GM21447 (cell line): ENCODE measurements at regions not wholly inside any gene's neighbourhood (a gene's known extent, or its start where the extent isn't known, plus 50 kb on each side); places are given as distances from the start of the nearest gene placed in this dataset.

ENCODE experiments used
- ATAC-seq: cut with Tn5 transposase; IDR thresholded peaks from one replicate; pipeline ENCODE4 v1.9.1; 2021; ENCODE audit not compliant: unreplicated experiment

DNA sequence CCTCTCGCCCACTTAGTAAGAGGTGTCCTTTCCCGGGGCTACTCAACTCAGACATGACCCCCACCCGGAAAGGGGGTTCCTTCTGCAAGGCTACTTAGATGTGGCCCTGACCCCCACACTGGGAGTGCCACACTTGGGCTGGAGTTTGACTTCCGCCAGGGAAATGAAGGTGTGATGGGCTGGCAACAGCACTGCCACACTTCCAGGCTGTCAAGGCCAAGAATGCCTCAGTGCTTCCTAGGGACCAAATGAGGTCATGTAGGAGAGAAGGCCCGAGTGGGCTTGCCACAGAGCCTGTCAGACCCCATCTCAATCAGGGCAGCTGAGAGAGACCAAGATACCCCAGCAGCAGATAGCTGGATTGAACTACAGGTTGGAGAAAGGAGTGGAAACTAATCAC is 55.5 kb downstream of the DRD1 start:
- ATAC-seq: no peak

DNA sequence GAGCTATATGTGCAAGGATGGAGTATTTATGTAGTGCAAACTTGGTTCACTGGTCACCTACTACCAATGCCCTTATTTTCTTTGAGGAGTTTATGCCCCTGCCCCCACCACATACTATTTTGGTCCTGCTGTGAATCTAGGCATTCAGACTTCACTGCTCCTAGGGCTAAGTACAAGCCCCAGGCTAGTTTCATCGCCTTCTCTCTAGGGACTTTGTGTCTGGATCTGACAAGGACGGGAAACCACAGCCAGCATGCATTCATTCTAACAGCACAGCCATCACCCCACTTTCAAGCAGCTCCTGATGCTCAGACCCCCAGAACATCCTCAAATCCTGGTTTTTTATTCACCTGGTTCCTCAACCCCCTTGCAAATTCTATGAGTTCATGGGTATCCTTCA is 56.8 kb downstream of the DRD1 start:
- no peak for ATAC-seq

DNA sequence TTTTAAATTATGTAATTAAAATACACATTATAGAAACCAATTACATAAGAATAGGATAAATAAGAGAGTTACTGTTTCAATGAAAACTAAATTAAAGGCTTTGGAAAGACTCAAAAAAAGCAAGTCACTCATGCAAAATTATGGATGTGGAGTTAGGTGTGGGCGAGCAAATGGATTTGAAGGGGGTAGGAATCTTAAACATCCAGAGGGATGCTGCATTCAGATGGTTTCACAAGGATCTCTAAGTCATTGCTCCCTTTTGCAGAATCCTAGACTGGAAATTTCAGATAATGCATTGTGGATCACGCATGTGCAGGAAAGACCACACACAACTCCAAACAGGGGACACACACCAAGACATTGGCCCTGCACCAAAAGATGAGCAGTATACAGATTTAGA is 57.5 kb downstream of the DRD1 start:
- ATAC-seq: no peak

DNA sequence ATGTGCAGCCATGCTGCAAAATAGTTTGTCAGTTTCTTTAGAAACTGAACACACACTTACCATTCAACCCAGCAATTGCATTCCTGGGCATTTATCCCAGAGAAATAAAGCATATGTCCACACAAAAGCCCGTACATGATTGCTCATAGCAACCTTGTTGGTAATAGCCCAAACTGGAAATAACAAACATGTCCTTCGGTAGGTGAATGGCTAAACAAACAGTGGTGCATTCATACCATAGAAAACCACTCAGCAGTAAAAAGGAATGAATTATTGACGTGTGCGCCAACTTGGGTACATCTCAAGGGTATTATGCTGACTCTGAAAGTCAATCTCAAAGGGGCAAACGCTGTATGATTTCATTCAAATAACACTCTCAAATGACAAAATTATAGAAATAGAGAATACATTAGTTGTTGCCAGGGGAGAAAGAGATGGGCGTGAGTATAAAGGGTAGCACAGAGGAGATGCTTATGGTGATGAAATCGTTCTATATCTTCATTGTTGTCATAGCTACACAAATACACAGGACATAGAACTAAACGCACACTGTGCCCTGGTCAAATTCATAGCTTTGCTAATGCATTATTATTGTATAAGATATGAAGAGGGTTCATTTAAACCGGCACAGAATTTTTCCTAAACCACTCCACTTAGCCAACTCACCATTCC is 58.2 kb downstream of the DRD1 start:
- ATAC-seq: no peak

DNA sequence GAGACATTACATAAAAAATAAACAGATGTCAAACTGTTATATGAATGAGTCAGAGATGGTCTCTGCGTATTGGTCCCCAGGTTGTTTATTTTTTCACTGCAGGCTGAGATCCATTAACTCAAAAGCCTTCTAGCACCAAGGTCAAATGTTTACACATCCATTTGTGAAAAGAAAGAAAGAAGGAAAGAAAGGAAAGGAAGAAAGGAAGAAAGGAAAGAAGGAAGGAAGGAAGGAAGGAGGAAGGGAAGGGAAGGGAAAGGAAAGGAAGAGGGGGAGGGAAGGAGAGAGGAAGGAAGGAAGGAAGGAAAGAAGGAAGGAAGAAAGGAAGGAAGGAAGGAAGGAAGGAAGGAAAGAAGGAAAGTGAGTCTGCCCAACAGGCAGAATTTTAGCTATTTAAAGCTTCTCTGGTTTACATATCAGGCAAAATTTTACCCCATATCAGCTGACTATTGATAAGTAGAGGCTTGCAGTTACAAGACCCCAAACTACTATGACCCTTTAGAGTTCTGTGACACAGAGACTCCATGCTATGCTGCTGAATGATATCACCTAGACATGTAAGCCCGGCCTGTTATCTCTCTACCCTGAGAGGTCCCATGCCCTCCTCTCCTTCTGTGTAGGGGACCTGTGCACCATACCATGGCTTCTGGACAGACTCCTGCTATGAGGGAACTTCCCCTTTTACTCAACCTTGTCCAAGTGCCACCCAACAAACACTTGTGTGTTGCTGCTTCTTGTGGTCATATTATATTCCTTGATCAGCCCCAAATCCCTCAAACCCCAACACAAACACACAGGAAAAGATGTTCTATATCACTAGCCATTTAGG is 59.0 kb downstream of the DRD1 start:
- no peak for ATAC-seq

DNA sequence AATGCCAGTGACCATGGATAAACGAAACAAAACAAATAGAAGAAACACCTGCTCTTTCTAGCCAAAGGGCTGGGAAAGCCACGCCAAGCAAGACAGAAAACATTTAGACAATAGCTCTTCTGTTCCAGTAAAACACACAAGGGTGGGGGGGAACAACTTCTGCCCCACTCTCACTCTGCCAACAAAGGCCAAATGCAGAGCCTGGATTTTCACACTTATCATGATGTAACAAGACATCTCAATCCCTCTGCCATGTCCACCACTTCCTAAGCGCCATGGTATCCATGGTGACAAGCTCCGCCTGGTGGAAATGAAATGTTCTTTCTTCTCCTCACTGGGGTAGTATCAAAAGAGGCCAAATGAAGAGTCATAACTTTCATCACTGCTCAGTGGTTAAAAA is 60.6 kb downstream of the DRD1 start:
- no peak for ATAC-seq

DNA sequence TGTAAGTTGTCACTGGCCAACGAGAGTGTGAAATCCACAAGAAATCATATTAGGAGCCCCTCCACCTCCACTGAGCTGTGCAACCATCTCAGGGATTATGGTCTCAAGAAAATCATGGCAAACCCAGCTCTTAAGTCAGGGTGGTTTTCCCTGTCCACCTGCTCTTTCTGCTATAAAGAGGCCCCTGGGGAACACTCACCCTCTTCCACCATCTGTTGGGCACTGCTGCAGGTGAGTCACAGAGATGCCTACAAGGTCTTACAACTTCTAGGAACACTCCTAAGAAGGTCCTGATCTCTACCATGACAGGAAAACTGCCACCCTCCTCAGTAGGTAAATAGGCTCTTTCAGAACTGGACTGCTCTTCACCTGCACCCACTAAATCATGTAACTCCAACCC is 61.8 kb downstream of the DRD1 start:
- no peak for ATAC-seq

DNA sequence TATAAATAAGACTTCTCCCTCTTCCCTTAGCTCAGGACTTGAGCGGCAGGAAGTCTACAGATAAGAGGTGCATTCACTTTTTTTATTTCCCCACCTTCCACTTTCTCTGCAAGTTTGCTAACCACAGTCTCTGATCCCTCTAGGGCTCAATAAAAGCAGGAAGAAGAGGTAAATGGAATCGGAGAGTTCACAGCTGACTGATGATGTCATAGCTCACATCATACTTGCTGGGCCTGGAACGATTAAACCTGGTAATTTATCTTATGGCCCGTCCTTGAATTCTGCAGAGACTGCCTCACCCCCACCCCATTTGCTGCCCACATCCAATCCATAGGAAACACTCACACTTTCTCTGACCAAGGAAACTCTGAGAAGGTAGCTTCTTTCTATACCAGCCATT is 62.9 kb downstream of the DRD1 start:
- ATAC-seq: no peak

DNA sequence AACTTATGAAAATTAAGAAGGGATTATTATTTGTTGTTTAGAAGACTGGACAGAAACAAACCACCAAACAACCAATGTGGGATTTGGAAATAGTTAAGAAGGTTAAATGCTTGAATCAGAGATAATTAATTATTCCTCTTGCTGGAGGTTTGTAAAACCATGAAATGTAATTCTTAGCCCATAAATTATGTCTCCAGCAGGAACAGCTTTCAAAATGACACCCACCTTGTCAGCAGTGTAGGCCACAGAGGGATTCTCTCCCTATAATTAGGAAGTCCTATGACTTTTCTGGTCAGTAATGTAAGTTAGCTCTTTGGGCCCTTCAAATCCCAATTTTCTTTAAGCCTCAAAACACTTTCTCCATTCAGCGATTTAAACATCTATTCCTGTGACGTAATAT is 63.3 kb downstream of the DRD1 start:
- ATAC-seq: no peak

DNA sequence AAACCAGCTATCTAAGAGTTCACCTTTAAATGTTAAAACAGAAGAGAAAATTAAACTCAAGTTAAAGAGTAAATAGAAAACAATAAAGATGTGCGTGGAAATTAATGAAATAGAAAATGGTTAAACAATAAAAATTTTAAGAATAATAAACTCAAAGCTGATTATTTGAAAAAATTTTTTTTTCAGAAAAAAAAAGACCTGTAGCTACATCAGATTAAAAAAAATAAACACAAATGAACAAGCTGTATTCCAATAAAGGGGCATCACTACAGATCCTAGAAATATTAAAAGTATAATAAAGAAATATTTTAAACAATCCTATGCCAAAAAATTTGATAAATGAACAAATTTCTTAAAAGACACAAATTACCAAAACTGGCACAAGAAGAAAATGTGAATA is 64.1 kb downstream of the DRD1 start:
- ATAC-seq: no peak

DNA sequence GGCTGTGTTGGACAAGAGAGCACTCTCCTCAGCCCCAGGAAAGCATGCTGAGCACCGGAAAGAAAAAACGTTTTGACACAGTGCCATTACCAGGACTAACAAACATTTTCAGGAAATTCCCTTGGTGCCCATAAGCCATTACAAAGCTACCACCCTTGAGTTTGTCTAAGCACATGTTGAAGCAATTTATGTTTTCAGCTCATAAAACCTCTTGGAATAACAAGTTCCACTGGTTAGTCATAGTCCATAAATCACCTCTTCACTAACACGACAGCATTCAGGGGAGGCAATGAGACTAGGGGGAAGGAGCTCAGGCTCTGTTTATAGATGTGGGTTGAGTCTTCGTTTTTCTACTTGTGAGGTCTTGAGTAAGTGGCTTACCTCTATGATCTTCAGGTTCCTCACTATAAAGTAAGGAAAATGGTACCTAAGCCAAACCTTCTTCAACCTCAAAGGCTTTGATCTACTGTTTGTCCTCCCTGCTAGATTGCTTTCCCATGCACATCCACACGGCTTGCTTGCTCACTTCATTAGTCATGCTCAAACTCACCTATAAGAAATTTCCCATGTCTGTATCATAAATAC is 65.4 kb downstream of the DRD1 start:
- no peak for ATAC-seq

DNA sequence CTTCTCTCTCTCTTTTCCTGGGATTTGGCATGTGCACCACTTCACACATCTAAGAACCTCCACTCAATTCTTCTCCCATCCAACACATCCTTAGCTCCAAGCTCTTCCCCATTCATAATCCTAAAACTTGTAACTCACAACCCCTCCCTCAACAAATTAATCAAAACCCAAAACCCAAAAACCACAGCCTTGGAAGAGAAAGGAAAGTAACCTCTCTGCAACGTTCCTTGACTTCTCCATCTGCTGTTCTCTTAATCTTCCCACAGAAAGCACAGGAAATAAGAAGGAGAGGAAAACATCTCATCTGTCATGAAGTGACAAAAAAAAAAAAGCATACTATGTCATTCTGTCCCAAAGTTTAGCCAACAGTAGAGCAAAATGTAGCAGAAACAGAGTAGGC is 66.2 kb downstream of the DRD1 start:
- no peak for ATAC-seq

DNA sequence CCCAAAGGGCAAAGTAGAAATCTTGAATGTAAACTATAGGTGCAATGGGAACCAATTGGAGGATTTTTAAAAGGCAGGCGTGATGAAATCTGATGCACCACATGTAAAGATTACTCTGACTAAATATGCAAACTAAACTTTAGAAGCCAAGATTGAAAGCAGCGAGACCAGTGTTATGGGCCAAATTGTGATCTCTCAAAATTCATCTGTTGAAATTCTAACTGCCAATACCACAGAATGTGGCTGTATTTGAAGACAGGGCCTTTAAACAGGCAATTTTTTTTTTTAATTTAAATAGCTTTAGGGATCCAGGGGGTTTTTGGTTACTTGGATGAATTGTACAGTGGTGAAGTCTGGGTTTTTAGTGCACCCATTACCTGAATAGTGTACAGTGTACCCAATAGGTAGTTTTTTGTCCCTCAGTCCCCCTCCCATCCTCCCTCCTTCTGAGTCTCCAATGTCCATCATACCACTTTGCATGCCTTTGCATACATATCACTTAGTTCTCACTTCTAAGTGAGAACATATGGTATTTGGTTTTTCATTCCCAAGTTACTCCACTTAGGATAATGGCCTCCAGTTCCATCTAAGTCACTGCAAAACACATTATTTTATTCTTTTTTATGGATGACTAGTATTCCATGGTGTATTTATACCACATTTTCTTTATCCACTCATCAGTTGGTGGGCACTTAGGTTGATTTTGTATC is 69.7 kb downstream of the DRD1 start:
- no peak for ATAC-seq

DNA sequence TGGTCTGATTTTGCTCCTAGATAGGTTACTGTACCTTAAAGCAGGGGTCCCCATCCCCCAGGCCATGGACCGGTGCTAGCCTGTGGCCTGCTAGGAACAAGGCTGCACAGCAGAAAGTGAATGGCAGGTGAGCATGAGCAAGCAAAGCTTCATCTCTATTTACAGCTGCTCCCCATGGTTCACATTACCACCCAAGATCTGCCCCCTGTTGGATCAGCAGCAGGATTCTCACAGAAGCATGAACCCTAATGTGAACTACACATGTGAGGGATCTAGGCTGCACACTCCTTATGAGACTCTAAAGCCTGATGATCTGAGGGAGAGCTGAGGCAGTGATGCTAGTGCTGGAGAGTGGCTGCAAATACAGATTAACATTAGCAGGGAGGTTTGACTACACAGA is 78.1 kb downstream of the DRD1 start:
- no peak for ATAC-seq

DNA sequence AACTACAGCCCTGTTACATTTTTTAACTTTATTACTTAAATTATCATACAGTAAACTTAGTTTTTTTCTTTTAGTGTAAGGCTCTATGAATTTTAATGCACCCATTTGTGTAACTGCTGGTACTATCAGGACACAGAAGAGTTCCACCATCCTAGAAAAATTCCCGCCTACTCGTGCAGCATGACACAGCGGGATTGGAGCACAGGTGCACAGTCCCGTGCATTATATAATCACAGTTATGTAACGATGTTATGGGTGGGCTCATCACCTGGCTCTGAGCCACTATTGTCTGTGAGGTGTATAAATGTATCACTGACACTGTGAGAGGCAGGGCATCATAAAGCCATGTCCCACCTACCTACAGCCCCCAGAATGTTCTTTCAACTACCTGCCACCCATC is 80.7 kb downstream of the DRD1 start:
- no peak for ATAC-seq

DNA sequence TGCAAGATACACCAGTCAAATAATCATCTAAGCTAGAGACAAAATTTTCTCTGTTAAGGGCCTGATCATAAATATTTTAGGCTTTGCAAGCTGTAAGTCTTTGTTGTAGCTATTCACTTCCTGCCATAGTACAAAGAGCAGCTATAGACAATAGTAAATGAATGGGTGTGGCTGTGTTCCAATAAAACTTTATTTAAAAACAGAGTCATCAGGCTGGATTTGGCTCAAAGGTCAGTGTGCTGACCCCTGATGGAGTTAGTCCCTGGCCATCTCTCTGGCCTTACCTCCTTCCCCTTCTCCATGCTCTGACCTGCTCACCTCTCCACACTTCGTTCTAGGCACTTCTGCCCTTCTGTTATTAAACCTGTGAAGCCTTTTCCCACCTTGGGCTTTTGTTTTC is 86.0 kb downstream of the DRD1 start:
- ATAC-seq: no peak

DNA sequence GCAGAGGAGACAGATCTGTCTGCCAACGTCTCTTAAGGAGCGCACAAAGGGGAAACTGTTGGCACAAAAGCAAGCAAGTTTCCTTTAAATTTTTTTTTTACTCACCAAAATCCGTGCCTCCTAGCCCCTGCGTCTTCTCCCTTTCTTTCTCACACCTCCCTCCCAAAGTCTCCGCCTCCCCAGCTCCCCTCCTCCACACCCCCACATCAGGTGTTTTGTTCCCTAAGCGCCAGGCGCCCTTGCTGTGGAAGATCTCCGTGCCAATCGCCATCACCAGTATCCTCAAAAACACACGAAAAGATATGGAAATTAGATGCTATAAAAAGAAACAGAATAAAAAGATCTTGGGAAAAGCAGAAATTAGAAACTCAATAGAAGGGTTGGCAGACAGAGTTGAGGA is 87.6 kb downstream of the DRD1 start:
- no peak for ATAC-seq

DNA sequence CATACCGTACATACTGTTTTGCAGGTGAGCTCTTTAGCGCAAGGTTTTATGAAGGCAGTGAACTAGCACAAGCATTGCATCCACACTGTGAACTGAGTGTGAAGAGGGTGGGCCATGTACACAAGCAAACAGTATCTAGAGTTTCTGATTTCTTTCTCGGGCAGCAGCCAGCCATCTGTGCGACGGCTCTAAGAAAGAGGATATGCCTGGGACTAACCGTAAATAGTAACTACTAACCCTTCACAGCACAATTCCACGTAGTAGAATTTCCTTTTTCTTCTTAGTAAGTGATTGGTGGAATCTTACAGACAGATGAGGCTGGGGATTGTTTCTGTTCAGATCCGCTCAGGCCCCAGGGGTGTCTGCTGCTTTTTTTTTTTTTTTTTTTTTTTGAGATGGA is 89.0 kb downstream of the DRD1 start:
- ATAC-seq: no peak

DNA sequence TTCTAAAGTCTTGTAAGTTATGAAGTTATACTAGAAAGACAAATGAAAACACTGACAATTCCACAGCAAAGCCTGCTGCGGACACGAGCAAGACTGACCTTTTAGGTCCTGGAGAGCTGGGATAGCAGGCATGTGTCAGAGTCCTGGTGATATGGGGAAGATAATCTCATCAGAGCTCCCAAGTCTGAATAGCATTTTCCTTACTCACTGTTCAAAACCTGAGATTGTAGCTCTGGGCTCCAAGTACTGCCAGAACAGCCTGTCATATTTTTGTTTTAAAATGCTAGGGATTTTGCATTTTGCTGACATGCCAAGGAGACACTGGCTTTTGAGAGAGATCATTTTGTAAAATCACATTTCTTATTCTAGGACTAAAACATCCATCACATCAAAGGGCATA is 90.1 kb downstream of the DRD1 start:
- no peak for ATAC-seq

DNA sequence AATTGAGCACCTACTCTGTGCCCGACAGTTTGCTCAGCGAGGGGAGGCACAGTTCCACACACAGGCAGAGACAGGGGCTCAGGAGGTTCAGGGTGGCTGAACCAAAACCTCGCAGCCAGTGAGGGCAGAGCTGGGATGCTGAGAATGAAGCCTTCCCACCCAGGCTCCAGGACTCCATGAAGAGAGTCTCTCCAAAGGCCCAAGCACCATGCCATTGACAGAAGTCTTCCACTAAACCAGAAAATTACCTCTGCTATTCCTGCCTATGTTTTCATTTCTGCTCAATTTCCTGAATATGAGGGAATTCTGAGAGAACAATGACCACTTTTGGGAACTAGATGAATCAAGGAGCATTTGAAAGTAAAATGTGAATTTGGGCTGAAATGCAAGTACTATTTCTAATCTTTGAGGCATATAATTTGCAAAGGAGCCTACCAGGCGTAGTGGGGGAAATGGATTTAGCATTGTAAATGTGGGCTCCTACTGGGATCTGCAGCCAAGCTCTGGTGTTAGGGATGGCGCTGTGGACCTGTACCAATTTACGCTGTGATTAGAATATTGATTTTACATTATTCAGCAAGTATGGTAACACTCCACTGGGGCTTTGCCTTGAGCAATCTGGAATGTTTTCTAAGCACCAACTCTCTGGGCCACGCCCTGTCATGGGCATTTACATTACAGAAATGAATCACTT is 91.9 kb downstream of the DRD1 start:
- ATAC-seq: no peak

DNA sequence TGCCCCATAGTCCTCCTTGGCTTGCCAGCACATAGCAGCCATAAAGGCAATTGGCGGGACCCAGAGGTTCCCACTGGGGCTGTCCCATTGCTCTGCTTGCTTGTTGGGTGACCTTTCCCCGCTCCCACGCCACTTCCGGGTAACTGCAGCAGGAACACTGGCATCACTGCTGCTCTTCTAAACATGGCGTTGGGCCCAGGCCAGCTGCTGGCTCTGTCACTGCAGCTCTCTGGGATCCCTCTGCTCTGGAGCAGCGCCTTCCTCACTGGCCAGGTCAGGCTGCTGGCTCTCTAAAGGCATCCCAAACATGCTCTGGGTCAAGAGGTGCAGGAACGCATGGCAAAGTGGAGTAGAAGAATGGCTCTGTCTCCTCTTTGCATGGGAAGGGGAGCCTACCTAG is 92.9 kb downstream of the DRD1 start:
- no peak for ATAC-seq
